Immature natural killer cell (primary cell): ENCODE measurements at regions not wholly inside any gene's neighbourhood (a gene's known extent, or its start where the extent isn't known, plus 50 kb on each side); places are given as distances from the start of the nearest gene placed in this dataset.

Experiments used
- DNase-seq, 3 donors: peaks; one replicate each; pipeline ENCODE4 v3.0.0; 2022; ENCODE audit warnings: mixed read lengths in 1 of 3
- H3K27ac Mint-ChIP-seq, 6 donors: one replicate each; pipeline ENCODE4 v1.8.0; 2020; ENCODE audit warnings: mixed read lengths in 6 of 6, mild to moderate bottlenecking in 5 of 6, inconsistent platforms in 4 of 6, moderate library complexity in 3 of 6
- H3K27me3 Mint-ChIP-seq, 3 donors: one replicate each; pipeline ENCODE4 v1.8.0; 2020 to 2021; ENCODE audit warnings: low read depth in 3 of 3, mild to moderate bottlenecking in 3 of 3, mixed read lengths in 3 of 3, moderate library complexity in 3 of 3, inconsistent platforms in 1 of 3
- H3K36me3 Mint-ChIP-seq, 3 donors: one replicate each; pipeline ENCODE4 v1.8.0; 2020; ENCODE audit warnings: mixed read lengths in 3 of 3, inconsistent platforms in 2 of 3, mild to moderate bottlenecking in 2 of 3
- H3K4me1 Mint-ChIP-seq, 2 donors: one replicate each; pipeline ENCODE4 v1.8.0; 2020; ENCODE audit warnings: inconsistent platforms in 2 of 2, mild to moderate bottlenecking in 2 of 2, mixed read lengths in 2 of 2, moderate library complexity in 1 of 2
- H3K4me3 Mint-ChIP-seq, 5 donors: one replicate each; pipeline ENCODE4 v1.8.0; 2020; ENCODE audit warnings: mild to moderate bottlenecking in 5 of 5, mixed read lengths in 5 of 5, inconsistent platforms in 3 of 5, moderate library complexity in 3 of 5
- H3K9me3 Mint-ChIP-seq, 6 donors: one replicate each; pipeline ENCODE4 v1.8.0; 2020; ENCODE audit warnings: mild to moderate bottlenecking in 6 of 6, mixed read lengths in 6 of 6, inconsistent platforms in 4 of 6, moderate library complexity in 3 of 6

DNA sequence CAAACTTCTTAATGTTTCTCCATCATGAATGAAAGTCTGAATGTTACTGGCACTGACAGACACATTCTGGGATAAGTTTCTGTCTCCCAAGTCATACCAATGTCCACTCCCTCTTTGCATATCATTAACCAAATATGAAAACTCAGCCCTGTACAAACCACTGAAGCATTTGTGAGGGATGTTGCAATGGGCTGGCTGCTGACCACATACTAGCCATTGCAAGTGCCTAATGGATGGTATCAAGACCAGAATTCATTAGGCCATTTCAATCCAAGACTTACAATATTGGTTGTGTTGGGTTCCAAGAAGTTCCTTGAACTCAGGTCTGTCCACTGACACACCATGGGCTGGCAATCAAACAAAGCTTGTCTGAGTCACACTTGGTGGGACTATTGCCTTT, 73.8 kb downstream of the CBLN2 start:
- no peaks in the 10 kb centered on the region for H3K4me1 Mint-ChIP-seq
- H3K27me3 Mint-ChIP-seq, result peaks cover 0 to 1% (median 1%) of the 10 kb centered on the region in 3 donors
- DNase-seq, result no peak
- H3K9me3 Mint-ChIP-seq, result peaks cover 2 to 24% (median 10%) of the 10 kb centered on the region in 6 donors
- H3K4me3 Mint-ChIP-seq, result no peak overlapping the region
- H3K27ac Mint-ChIP-seq, result no peak overlapping the region
- H3K36me3 Mint-ChIP-seq, result no peaks in the 10 kb centered on the region

DNA sequence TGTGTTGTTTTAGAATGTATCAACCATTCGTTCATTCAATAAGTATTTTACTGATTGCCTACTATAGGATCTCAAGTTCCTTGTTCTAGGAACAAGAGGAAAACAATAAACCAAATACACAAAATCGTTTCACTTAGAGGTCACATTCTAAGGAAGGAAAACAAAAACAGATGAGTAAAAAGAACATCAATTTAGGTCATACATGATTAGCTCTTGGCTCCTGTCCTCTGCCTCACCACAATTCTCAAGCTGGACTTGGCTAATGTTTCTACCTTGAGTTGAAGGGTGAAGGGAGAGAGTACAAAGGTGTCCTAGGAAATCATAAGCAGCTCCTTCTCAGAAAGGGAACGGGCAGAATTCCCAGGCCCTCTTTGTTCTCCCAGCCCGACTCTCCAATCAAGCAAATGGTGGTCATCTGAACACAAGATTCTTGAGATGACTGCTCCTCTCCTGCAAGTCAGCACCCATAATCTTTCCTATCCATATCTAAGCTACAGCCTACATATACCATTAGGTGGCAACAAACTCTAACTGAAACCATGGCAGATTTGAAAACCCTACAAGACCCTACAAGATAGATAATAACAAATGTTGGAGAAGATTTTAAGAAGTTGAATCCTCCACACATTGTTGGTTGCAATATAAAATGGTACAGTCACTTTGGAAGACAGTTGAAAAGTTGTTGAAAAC, 76.0 kb downstream of the CBLN2 start:
- no peak overlapping the region for H3K4me3 Mint-ChIP-seq
- DNase-seq, result no peak
- H3K4me1 Mint-ChIP-seq, result no peaks in the 10 kb centered on the region
- H3K27me3 Mint-ChIP-seq, result peaks cover 0 to 1% (median 0%) of the 10 kb centered on the region in 3 donors
- H3K36me3 Mint-ChIP-seq, result no peaks in the 10 kb centered on the region
- peaks cover 1 to 19% (median 13%) of the 10 kb centered on the region in 6 donors for H3K9me3 Mint-ChIP-seq
- H3K27ac Mint-ChIP-seq, result no peak overlapping the region

DNA sequence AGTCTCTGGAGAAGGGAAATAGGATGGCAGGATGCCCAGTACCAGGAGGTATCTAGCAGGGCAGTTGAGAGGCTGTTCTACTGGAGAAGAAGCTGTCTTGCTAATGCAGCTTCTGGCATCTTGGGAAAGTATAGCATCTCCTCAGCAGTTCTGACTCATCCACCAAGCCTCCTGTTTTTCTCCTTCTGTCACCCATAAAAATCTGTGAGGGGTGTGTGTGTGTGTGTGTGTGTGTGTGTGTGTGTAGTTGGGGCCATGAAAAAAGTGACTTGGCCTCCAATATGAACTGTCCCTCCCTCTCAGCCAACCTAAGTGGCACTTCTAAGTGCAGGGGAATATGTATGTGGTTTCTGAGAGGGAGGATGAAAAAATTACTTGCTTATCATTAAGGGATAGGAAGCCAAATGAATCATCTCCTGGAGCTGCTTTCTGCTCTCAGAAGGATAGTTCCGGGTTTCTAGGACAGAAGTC, 83.9 kb downstream of the CBLN2 start:
- DNase-seq, result no peak
- H3K4me1 Mint-ChIP-seq, result no peaks in the 10 kb centered on the region
- H3K27me3 Mint-ChIP-seq, result no peaks in the 10 kb centered on the region
- no peak overlapping the region for H3K27ac Mint-ChIP-seq
- no peaks in the 10 kb centered on the region for H3K36me3 Mint-ChIP-seq
- H3K9me3 Mint-ChIP-seq, result peaks cover 2 to 35% (median 12%) of the 10 kb centered on the region in 6 donors
- no peak overlapping the region for H3K4me3 Mint-ChIP-seq

DNA sequence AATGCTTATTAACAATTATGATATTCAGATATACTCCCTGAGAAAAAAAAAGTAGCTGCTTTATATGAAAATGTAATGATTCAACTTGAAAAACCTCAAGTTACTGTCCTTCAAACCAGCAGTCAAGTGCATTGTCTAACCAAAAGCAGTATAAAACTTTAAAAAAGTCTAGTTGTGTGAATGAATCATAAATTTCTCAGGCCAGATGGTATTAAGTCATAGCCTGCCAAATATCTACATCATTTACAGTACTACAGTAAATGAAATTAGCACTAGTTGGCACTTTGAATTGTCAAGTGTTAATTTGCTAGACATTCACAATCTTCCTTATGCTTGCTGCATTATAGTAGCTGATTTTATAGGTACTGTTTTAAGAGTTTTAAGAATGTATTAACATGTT, 85.9 kb downstream of the CBLN2 start:
- H3K36me3 Mint-ChIP-seq, result no peaks in the 10 kb centered on the region
- no peak overlapping the region for H3K27ac Mint-ChIP-seq
- no peak overlapping the region for H3K4me3 Mint-ChIP-seq
- DNase-seq, result no peak
- no peaks in the 10 kb centered on the region for H3K4me1 Mint-ChIP-seq
- peaks cover 2 to 34% (median 21%) of the 10 kb centered on the region in 6 donors for H3K9me3 Mint-ChIP-seq
- no peaks in the 10 kb centered on the region for H3K27me3 Mint-ChIP-seq

DNA sequence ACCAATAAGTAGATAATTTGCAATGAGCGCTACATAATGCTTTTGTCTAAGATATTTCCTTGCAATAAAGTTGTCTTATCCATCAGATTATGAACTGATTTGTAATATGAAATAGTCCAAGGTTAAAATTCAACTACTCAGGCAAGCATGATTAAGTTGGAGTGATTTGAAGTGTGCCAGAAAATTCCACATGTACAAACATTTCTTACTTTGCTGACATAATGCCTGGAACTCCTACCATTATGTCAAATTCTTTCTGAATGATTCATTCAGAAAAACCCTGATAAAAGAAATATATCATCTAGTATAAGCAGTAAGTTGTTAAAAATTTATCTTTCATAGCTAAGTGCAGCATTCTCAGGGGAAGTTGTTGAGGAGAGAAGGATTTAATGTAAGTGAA, 87.3 kb downstream of the CBLN2 start:
- H3K9me3 Mint-ChIP-seq, result peaks cover 5 to 48% (median 30%) of the 10 kb centered on the region in 6 donors
- H3K4me1 Mint-ChIP-seq, result no peaks in the 10 kb centered on the region
- no peak overlapping the region for H3K4me3 Mint-ChIP-seq
- H3K27me3 Mint-ChIP-seq, result no peaks in the 10 kb centered on the region
- H3K36me3 Mint-ChIP-seq, result no peaks in the 10 kb centered on the region
- no peak for DNase-seq
- H3K27ac Mint-ChIP-seq, result no peak overlapping the region

DNA sequence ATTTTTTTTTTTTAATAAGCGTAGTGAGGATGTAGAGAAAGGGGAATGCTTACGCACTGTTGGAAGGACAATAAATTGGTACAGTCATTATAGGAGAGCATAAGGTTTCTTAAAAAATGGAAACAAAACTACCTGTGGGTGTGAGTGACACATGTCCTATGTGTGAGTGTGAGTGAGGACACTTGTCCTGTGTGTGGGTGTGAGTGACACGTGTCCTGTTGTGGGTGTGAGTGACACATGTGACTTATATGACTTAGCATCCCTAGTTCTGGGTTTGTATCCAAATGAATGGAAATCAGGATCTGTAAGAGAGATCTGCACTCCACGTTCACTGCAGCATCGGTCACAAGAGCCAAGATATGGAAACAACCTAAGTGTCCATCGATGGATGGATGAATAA, 91.8 kb downstream of the CBLN2 start:
- H3K27me3 Mint-ChIP-seq, result peaks cover 0 to 5% (median 0%) of the 10 kb centered on the region in 3 donors
- no peaks in the 10 kb centered on the region for H3K36me3 Mint-ChIP-seq
- no peaks in the 10 kb centered on the region for H3K4me1 Mint-ChIP-seq
- H3K4me3 Mint-ChIP-seq, result no peak overlapping the region
- no peak for DNase-seq
- H3K9me3 Mint-ChIP-seq, result peaks cover 6 to 57% (median 26%) of the 10 kb centered on the region in 6 donors
- H3K27ac Mint-ChIP-seq, result no peak overlapping the region

DNA sequence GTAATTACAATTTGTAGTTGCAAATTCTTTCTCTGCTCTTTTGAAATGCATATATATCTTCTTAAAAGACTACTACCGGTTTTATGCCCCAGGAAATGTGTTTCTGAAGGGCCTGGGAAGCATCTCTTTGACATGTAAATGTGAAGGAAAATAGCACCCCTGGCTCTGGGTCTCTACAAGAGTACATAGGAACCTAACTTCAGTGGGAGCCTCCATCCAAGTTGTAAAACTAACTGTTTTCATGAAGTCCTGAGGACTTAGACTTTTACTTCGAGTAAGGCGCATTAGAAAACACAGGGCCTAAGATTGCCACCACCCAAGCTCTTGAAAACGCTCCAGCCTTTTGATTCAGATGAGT, 99.4 kb downstream of the CBLN2 start:
- Mint-ChIP-seq H3K27ac (no peak overlapping the region), H3K9me3 (peaks cover 2 to 32% (median 13%) of the 10 kb centered on the region in 6 donors), H3K4me1 (no peaks in the 10 kb centered on the region), H3K4me3 (no peak overlapping the region), H3K36me3 (no peaks in the 10 kb centered on the region), H3K27me3 (peaks cover 0 to 5% (median 0%) of the 10 kb centered on the region in 3 donors)
- DNase-seq, result no peak

DNA sequence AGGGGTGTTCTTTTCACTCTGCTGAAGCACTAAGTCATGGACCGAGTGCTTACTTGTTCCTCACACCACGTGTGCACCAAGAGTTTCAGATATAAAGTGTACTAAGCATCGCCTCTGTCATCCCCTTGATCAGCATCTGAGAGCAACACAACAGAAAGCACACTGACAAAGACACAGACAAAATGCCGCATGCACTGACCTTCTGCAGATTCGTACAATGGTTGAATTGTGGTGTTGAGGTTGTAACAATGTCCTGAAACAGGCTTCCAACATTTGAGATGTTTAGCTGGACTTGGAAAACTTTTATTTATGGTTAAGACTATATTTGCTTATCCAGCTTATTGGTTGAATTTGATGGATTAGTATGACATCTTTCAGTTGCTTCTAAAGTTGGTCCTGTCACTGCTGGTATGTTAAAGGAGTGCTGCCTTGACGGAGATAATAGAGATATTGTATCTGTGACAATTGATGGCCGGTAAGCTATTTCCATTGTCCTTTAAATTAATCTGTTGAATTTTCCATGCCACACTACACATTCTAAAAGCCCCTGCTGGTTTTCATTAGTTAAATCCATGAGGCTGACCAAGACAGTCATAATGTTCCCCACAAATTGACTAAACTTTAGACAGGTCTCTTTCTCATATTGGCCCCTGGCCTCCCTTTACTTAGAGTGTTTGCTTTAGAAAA, 99.9 kb downstream of the CBLN2 start:
- peaks cover 0 to 3% (median 0%) of the 10 kb centered on the region in 3 donors for H3K27me3 Mint-ChIP-seq
- no peaks in the 10 kb centered on the region for H3K4me1 Mint-ChIP-seq
- no peak overlapping the region for H3K4me3 Mint-ChIP-seq
- peaks cover 0 to 2% (median 0%) of the 10 kb centered on the region in 3 donors for H3K36me3 Mint-ChIP-seq
- DNase-seq, result no peak
- no peak overlapping the region for H3K27ac Mint-ChIP-seq
- peaks cover 2 to 32% (median 10%) of the 10 kb centered on the region in 6 donors for H3K9me3 Mint-ChIP-seq

DNA sequence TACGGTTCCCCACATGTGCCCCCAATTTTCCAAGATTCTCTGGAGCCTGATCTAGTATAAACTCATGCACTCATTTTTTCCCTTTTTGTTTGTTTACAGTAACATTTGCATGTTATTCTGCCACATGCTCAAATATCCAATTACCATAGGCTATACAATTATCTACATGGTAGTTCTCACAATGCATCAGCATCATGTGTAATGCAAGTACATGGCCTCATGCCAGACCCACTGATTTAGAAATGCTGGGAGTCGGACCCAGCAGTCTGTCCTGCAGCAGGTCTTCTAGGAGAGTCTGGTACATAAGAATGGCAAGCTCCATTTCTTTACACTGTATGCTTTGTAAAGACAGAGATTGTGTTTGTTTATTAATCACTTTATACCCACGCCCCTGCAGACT, 107.7 kb downstream of the CBLN2 start:
- no peak for DNase-seq
- Mint-ChIP-seq H3K36me3 (peaks cover 0 to 4% (median 0%) of the 10 kb centered on the region in 3 donors), H3K4me1 (no peaks in the 10 kb centered on the region), H3K27ac (no peak overlapping the region), H3K27me3 (no peaks in the 10 kb centered on the region), H3K4me3 (no peak overlapping the region), H3K9me3 (peaks cover 0 to 29% (median 10%) of the 10 kb centered on the region in 6 donors)

DNA sequence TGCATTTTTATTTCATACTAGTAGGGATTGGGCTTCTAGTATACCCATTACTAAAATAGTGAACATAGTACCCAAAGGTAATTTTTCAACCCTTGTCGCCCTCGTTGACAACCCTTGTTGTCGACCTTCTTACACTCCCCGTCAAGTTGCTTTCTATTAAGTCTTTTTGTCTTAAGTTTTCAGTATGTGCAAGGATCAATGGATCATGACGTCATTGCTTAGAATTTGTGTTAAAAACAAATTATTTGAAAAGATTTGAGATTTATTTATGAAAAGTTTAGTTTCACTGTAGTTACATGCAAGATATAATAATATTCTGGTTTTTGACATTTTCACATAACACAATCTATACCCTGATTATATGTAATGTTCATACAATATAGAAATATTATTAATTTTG, 110.4 kb downstream of the CBLN2 start:
- Mint-ChIP-seq H3K4me3 (no peak overlapping the region), H3K9me3 (peaks cover 12 to 32% (median 13%) of the 10 kb centered on the region in 6 donors), H3K36me3 (no peaks in the 10 kb centered on the region), H3K27me3 (no peaks in the 10 kb centered on the region), H3K27ac (no peak overlapping the region), H3K4me1 (no peaks in the 10 kb centered on the region)
- DNase-seq, result no peak

DNA sequence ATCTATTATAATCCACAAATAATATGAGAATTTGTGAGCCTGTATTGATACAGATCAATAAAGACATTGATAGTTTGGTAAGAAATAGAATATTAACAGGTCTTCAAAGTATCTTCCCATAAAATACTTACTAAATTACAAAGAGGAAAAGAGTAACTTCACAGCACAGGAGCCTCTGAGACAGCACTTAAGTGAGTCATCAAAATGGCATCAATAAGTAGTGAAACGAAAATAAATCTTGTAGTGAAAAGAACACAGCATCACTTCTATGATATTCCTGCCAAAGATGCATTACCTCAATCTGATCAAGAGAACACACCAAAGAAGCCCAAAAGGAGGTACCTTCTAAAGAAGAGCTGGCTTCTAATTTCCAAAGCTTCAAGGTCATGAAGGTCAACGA, 116.4 kb downstream of the CBLN2 start:
- Mint-ChIP-seq H3K9me3 (peaks cover 12 to 35% (median 17%) of the 10 kb centered on the region in 6 donors), H3K27ac (no peak overlapping the region), H3K27me3 (no peaks in the 10 kb centered on the region), H3K4me3 (no peak overlapping the region), H3K4me1 (no peaks in the 10 kb centered on the region), H3K36me3 (peaks cover 0 to 3% (median 0%) of the 10 kb centered on the region in 3 donors)
- no peak for DNase-seq

DNA sequence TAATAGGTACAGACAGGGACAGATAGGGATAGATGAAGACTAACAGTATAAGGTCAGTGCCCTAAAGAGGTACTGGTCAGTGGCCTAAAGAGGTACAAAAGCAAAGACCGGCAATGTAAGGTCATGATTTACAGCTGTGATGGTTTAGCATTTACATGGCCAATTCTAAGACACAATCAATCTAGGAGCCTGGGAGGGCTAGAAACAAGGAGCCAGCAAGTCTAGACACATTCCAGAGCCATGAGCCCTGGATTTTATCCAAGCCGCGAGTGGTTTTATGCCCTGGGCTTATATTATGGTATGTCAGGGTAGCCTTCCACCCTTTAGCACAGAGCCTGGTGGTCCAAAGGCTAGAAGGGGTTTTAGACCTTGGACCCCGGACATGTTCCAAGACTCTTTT, 124.2 kb downstream of the CBLN2 start:
- Mint-ChIP-seq H3K27me3 (peaks cover 0 to 4% (median 1%) of the 10 kb centered on the region in 3 donors), H3K27ac (no peak overlapping the region), H3K9me3 (peaks cover 11 to 17% (median 12%) of the 10 kb centered on the region in 6 donors), H3K4me3 (no peak overlapping the region), H3K4me1 (no peaks in the 10 kb centered on the region), H3K36me3 (peaks cover 0 to 3% (median 0%) of the 10 kb centered on the region in 3 donors)
- DNase-seq, result no peak

DNA sequence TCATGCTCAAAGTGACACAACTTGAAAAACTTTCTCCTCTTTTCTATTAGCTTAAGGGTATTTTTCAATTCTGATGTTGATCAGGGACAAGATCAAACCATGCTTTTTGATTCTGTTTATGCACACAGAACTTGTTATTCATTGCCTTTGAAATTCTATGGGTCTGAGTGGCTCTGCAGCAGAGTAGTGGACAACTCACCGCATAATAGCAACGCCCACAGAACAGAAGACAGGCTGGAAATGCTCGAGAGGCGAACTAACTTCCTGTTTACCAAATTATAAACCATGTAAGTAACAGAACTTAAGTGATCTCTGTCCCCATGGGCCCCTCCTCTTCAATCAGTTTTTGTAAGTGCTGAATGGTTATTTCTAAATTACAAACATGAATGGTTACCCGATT, 131.2 kb downstream of the CBLN2 start:
- no peaks in the 10 kb centered on the region for H3K36me3 Mint-ChIP-seq
- H3K27me3 Mint-ChIP-seq, result no peaks in the 10 kb centered on the region
- H3K4me1 Mint-ChIP-seq, result no peaks in the 10 kb centered on the region
- H3K4me3 Mint-ChIP-seq, result no peak overlapping the region
- DNase-seq, result no peak
- no peak overlapping the region for H3K27ac Mint-ChIP-seq
- H3K9me3 Mint-ChIP-seq, result peaks cover 4 to 32% (median 12%) of the 10 kb centered on the region in 6 donors

DNA sequence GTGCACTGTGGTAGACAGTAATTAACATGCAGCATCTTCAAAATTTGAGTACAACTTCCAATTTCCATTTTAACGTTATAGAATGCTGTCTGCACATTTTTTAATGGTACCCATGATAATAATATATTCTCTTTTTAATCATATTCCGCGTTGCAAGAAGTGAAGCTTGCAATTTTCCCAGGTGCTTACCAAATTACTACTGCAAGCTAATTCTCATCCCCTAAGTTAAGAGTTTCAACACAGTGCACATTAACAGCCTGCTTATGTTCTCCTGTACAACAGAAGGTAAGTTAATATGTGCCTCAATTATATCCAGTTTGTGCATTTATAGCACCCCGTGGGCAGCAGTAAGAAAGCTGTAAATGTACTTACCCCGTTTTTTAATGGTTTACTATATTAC, 132.9 kb downstream of the CBLN2 start:
- no peak for DNase-seq
- Mint-ChIP-seq H3K4me3 (no peak overlapping the region), H3K27ac (no peak overlapping the region), H3K27me3 (no peaks in the 10 kb centered on the region), H3K9me3 (peaks cover 4 to 45% (median 12%) of the 10 kb centered on the region in 6 donors), H3K36me3 (no peaks in the 10 kb centered on the region), H3K4me1 (no peaks in the 10 kb centered on the region)
